H1 (cell line): ENCODE measurements at regions not wholly inside any gene's neighbourhood (a gene's known extent, or its start where the extent isn't known, plus 50 kb on each side); places are given as distances from the start of the nearest gene placed in this dataset.

Experiments used
- SAP30 ChIP-seq: fragments of 300-600 bp; sonication (generic); IDR thresholded peaks from 2 replicates; pipeline ENCODE4 v1.7.1; 2012; ENCODE audit warnings: low read length, moderate library complexity, mild to moderate bottlenecking, inconsistent platforms; ENCODE audit not compliant: insufficient read depth, insufficient replicate concordance

GRCh38 chr14:30354439-30354838 is 204.5 kb upstream of the G2E3 start (continued):
- TF ChIP-seq SAP30: no peak
